H9 (cell line): ENCODE measurements at regions not wholly inside any gene's neighbourhood (a gene's known extent, or its start where the extent isn't known, plus 50 kb on each side); places are given as distances from the start of the nearest gene placed in this dataset.

Experiments
- DNase-seq: peaks from one replicate; pipeline ENCODE4 v3.0.0-alpha.2; 2017
- H2AFZ ChIP-seq: one replicate; pipeline ENCODE4 v1.6.1; 2013; ENCODE audit warnings: mild to moderate bottlenecking, low read length, control low read depth, moderate library complexity
- H2AK5ac ChIP-seq: 2 replicates; pipeline ENCODE4 v1.6.1; 2013; ENCODE audit warnings: low read length, control low read depth, mixed read lengths; ENCODE audit not compliant: insufficient read length
- H2BK120ac ChIP-seq: one replicate; pipeline ENCODE4 v1.6.1; 2013; ENCODE audit warnings: low read depth, mild to moderate bottlenecking, low read length, control low read depth, inconsistent platforms; ENCODE audit not compliant: poor library complexity, severe bottlenecking
- H2BK12ac ChIP-seq: 2 replicates; pipeline ENCODE4 v1.6.1; 2013; ENCODE audit warnings: low read length, control low read depth, mixed read lengths, low read depth; ENCODE audit not compliant: insufficient read length
- H2BK15ac ChIP-seq: 2 replicates; pipeline ENCODE4 v1.6.1; 2013; ENCODE audit warnings: low read depth, low read length, control low read depth
- H2BK20ac ChIP-seq: one replicate; pipeline ENCODE4 v1.6.1; 2013; ENCODE audit warnings: low read depth, mild to moderate bottlenecking, low read length, control low read depth, inconsistent platforms; ENCODE audit not compliant: poor library complexity, severe bottlenecking
- H2BK5ac ChIP-seq: 2 replicates; pipeline ENCODE4 v1.6.1; 2013; ENCODE audit warnings: low read length, control low read depth, mixed read lengths; ENCODE audit not compliant: insufficient read length
- H3K14ac ChIP-seq: 2 replicates; pipeline ENCODE4 v1.6.1; 2013; ENCODE audit warnings: low read length, control low read depth; ENCODE audit not compliant: insufficient read depth
- H3K18ac ChIP-seq: 2 replicates; pipeline ENCODE4 v1.6.1; 2013; ENCODE audit warnings: low read depth, mild to moderate bottlenecking, mixed read lengths, low read length, control low read depth; ENCODE audit not compliant: insufficient read length
- H3K23ac ChIP-seq: 2 replicates; pipeline ENCODE4 v1.6.1; 2013; ENCODE audit warnings: low read length, control low read depth, mixed read lengths, low read depth; ENCODE audit not compliant: insufficient read length
- H3K23me2 ChIP-seq: 2 replicates; pipeline ENCODE4 v1.6.1; 2013; ENCODE audit warnings: low read depth, mild to moderate bottlenecking, mixed read lengths, low read length, control low read depth; ENCODE audit not compliant: insufficient read length, poor library complexity, severe bottlenecking
- H3K27ac ChIP-seq: 2 replicates; pipeline ENCODE4 v1.5.1; 2013; ENCODE audit warnings: low read length, control low read depth, mixed read lengths, low read depth; ENCODE audit not compliant: insufficient read length
- H3K27me3 ChIP-seq: 2 replicates; pipeline ENCODE4 v1.6.1; 2013; ENCODE audit warnings: low read length, control low read depth, inconsistent platforms; ENCODE audit not compliant: insufficient read depth
- H3K4ac ChIP-seq: 2 replicates; pipeline ENCODE4 v1.6.1; 2013; ENCODE audit warnings: low read depth, mild to moderate bottlenecking, control low read depth, inconsistent platforms, low read length, moderate library complexity
- H3K4me1 ChIP-seq: 2 replicates; pipeline ENCODE4 v1.6.1; 2013; ENCODE audit warnings: low read length, control low read depth, inconsistent platforms; ENCODE audit not compliant: insufficient read depth
- H3K4me2 ChIP-seq: 2 replicates; pipeline ENCODE4 v1.6.1; 2013; ENCODE audit warnings: low read length, control low read depth, mixed read lengths; ENCODE audit not compliant: insufficient read length, insufficient read depth
- H3K56ac ChIP-seq: 2 replicates; pipeline ENCODE4 v1.6.1; 2013; ENCODE audit warnings: low read depth, mild to moderate bottlenecking, mixed read lengths, low read length, control low read depth; ENCODE audit not compliant: insufficient read length
- H3K79me1 ChIP-seq: 2 replicates; pipeline ENCODE4 v1.6.1; 2013; ENCODE audit warnings: low read depth, mild to moderate bottlenecking, moderate library complexity, low read length, control low read depth, inconsistent platforms; ENCODE audit not compliant: insufficient read depth, poor library complexity, severe bottlenecking
- H3K79me2 ChIP-seq: 2 replicates; pipeline ENCODE4 v1.6.1; 2013; ENCODE audit warnings: low read length, control low read depth, inconsistent platforms; ENCODE audit not compliant: insufficient read depth
- H3K9ac ChIP-seq: 2 replicates; pipeline ENCODE4 v1.6.1; 2013; ENCODE audit warnings: low read length, control low read depth, mixed read lengths; ENCODE audit not compliant: insufficient read length; ENCODE audit errors: extremely low read depth
- H3K9me3 ChIP-seq: one replicate; pipeline ENCODE4 v1.6.1; 2013; ENCODE audit warnings: low read depth, low read length, inconsistent platforms; ENCODE audit not compliant: control insufficient read depth
- H3T11ph ChIP-seq: one replicate; pipeline ENCODE4 v1.6.1; 2013; ENCODE audit warnings: mild to moderate bottlenecking, low read length, control low read depth, inconsistent platforms
- H4K20me1 ChIP-seq: one replicate; pipeline ENCODE4 v1.6.1; 2013; ENCODE audit not compliant: control insufficient read depth, insufficient read length, insufficient read depth
- H4K5ac ChIP-seq: 2 replicates; pipeline ENCODE4 v1.6.1; 2013; ENCODE audit warnings: low read depth, mild to moderate bottlenecking, mixed read lengths, low read length, control low read depth; ENCODE audit not compliant: insufficient read length
- H4K8ac ChIP-seq: replicated peaks from 2 replicates; pipeline ENCODE4 v1.6.1; 2013; ENCODE audit warnings: low read length, control low read depth, mixed read lengths, low read depth; ENCODE audit not compliant: insufficient read length
- H4K91ac ChIP-seq: 2 replicates; pipeline ENCODE4 v1.6.1; 2013; ENCODE audit warnings: low read depth, mild to moderate bottlenecking, moderate library complexity, mixed read lengths, low read length, control low read depth; ENCODE audit not compliant: insufficient read length
- H3K27ac Mint-ChIP-seq, 3 experiments: 2 replicates in 2 of 3; 3 replicates in 1 of 3; pipeline ENCODE4 v1.8.0; 2020 to 2021; ENCODE audit warnings: mixed read lengths in 3 of 3, mild to moderate bottlenecking in 1 of 3, moderate library complexity in 1 of 3
- H3K27me3 Mint-ChIP-seq: 2 replicates; pipeline ENCODE4 v1.8.0; 2021; ENCODE audit warnings: low read depth, mild to moderate bottlenecking, moderate library complexity, mixed read lengths
- H3K36me3 Mint-ChIP-seq, 3 experiments: 2 replicates in 2 of 3; 3 replicates in 1 of 3; pipeline ENCODE4 v1.8.0; 2020 to 2021; ENCODE audit warnings: low read depth in 3 of 3, mixed read lengths in 3 of 3; ENCODE audit not compliant: insufficient read depth in 1 of 3
- H3K4me1 Mint-ChIP-seq, 2 experiments: 2 replicates each; pipeline ENCODE4 v1.8.0; 2020; ENCODE audit warnings: mixed read lengths in 2 of 2
- H3K4me3 Mint-ChIP-seq, 2 experiments: 2 replicates in 1 of 2; 3 replicates in 1 of 2; pipeline ENCODE4 v1.8.0; 2020 to 2021; ENCODE audit warnings: mild to moderate bottlenecking in 2 of 2, mixed read lengths in 2 of 2, moderate library complexity in 1 of 2
- H3K9me3 Mint-ChIP-seq, 2 experiments: 2 replicates in 1 of 2; 3 replicates in 1 of 2; pipeline ENCODE4 v1.8.0; 2020; ENCODE audit warnings: mild to moderate bottlenecking in 2 of 2, mixed read lengths in 2 of 2, moderate library complexity in 1 of 2
- CTCF ChIP-seq: fragments of 200-600 bp; sonication (generic); conservative IDR thresholded peaks from 3 replicates; pipeline ENCODE4 v1.8.0; 2021; ENCODE audit warnings: antibody characterized with exemption, mild to moderate bottlenecking

DNA sequence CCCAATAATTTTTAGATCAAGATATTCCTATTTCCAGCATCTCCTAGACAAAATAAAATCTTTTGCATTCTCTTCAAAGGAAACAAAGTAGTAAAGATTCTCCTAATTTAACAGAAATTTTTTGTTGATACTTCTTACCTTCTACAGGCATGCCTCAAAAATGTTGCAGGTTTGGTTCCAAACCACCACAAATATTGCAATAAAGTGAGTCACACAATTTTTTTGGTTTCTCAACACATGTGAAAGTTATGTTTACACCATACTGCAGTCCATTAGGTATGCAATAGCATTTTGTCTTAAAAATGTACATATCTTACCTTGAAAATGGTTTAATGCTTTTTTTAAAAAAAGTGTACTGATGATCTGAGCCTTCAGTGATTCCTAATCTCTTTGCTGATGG, 65.6 kb upstream of the USP15 start:
- H4K5ac ChIP-seq: no peak overlapping the region
- no peak overlapping the region for H3K56ac ChIP-seq
- DNase-seq: no peak
- no peak overlapping the region for H3K27ac Mint-ChIP-seq
- H3K4me1 Mint-ChIP-seq: peaks cover 22 to 25% of the 10 kb centered on the region in 2 experiments
- peaks cover 0 to 12% (median 5%) of the 10 kb centered on the region in 3 experiments; a peak in 4 of 7 replicates for H3K36me3 Mint-ChIP-seq
- H2BK5ac ChIP-seq: no peak overlapping the region
- H4K8ac ChIP-seq: no peak overlapping the region
- H3K23ac ChIP-seq: no peak overlapping the region
- H3K79me2 ChIP-seq: no peaks in the 10 kb centered on the region
- H2AFZ ChIP-seq: no peak overlapping the region
- peaks cover 25% of the 10 kb centered on the region; the same call in 1 of the 2 replicates for H3K27me3 ChIP-seq
- peaks cover 18 to 21% of the 10 kb centered on the region in 2 experiments for H3K9me3 Mint-ChIP-seq
- H3K18ac ChIP-seq: no peak overlapping the region
- no peak overlapping the region for H2BK12ac ChIP-seq
- no peak overlapping the region for H2AK5ac ChIP-seq
- H3T11ph ChIP-seq: no peak overlapping the region
- no peaks in the 10 kb centered on the region for H3K4me1 ChIP-seq
- H3K14ac ChIP-seq: no peak overlapping the region
- H2BK20ac ChIP-seq: no peak overlapping the region
- no peak overlapping the region for H3K4me3 Mint-ChIP-seq
- H4K20me1 ChIP-seq: no peaks in the 10 kb centered on the region
- H2BK120ac ChIP-seq: no peak overlapping the region
- no peak overlapping the region for H3K4ac ChIP-seq
- H3K9ac ChIP-seq: no peak overlapping the region
- H3K27me3 Mint-ChIP-seq: peaks cover 35% of the 10 kb centered on the region
- H2BK15ac ChIP-seq: no peak overlapping the region
- H4K91ac ChIP-seq: no peak overlapping the region
- no peak overlapping the region for H3K4me2 ChIP-seq
- no peaks in the 10 kb centered on the region for H3K79me1 ChIP-seq
- peaks cover 25% of the 10 kb centered on the region for H3K23me2 ChIP-seq
- H3K9me3 ChIP-seq: peaks cover 4% of the 10 kb centered on the region
- no peak overlapping the region for H3K27ac ChIP-seq
- no peak for TF ChIP-seq CTCF
